ENCODE measurements at regions not wholly inside any gene's neighbourhood (a gene's known extent, or its start where the extent isn't known, plus 50 kb on each side); places are given as distances from the start of the nearest gene placed in this dataset.
"Not testable (repeated sequence)": the region's sequence is repeated elsewhere in the genome, so short reads cannot be mapped to it uniquely, and the experiment has no call there.

- Histone ChIP-seq H3K4me3 (no peak overlapping the region), H3K9me3 (peaks cover 0 to 20% (median 12%) of the 10 kb centered on the region in 12 donors), H3K4me1 (peaks cover 0 to 4% (median 0%) of the 10 kb centered on the region in 12 donors), H3K27me3 (peaks cover 0 to 14% (median 0%) of the 10 kb centered on the region in 9 donors), H3K27ac (no peak overlapping the region), H3K36me3 (no peaks in the 10 kb centered on the region)
- TF ChIP-seq POLR2A (IDR thresholded peaks at IDR 0.05), result no peak
- TF ChIP-seq CTCF (IDR thresholded peaks at IDR 0.05), result no peak
- intact Hi-C loops (cut with DNase I), result loop anchor here in 1 of 10 donors (10.0 kb wide), 1 partner anchor 831 kb away; no protein-coding TSS in a partner anchor
- ATAC-seq, result no peak
- 75 to 80% (median 79%) methylated on average over 16 of the region's 16 CpGs for WGBS, 4 donors
- DNase-seq, result no peak
Measured at GRCh38 chr6:169093770-169094551, 159.7 kb downstream of the THBS2 start.

- Histone ChIP-seq H3K36me3 (no peaks in the 10 kb centered on the region), H3K27me3 (peaks cover 0 to 10% (median 0%) of the 10 kb centered on the region in 9 donors), H3K4me1 (peaks cover 0 to 4% (median 0%) of the 10 kb centered on the region in 12 donors), H3K27ac (no peak overlapping the region), H3K9me3 (peaks cover 0 to 20% (median 12%) of the 10 kb centered on the region in 12 donors), H3K4me3 (no peak overlapping the region)
- no peak for TF ChIP-seq CTCF (IDR thresholded peaks at IDR 0.05)
- TF ChIP-seq POLR2A (IDR thresholded peaks at IDR 0.05), result no peak
- WGBS, 4 donors, result 65 to 73% (median 71%) methylated on average over 11 of the region's 11 CpGs
- no peak for DNase-seq
- ATAC-seq, result no peak
- intact Hi-C loops (cut with DNase I), result loop anchor here in 1 of 10 donors (10.0 kb wide), 1 partner anchor 832 kb away; no protein-coding TSS in a partner anchor
Measured at GRCh38 chr6:169093066-169093723, 160.5 kb downstream of the THBS2 start.

- H3K9me3 ChIP-seq, result peaks cover 0 to 20% (median 12%) of the 10 kb centered on the region in 12 donors
- ATAC-seq (no peak), DNase-seq (no peak)
- peaks cover 0 to 1% (median 0%) of the 10 kb centered on the region in 9 donors for H3K27me3 ChIP-seq
- WGBS, 4 donors, result 50 to 57% (median 54%) methylated on average over 3 of the region's 3 CpGs
- TF ChIP-seq POLR2A (IDR thresholded peaks at IDR 0.05) (no peak), CTCF (IDR thresholded peaks at IDR 0.05) (no peak)
- H3K27ac ChIP-seq, result no peak overlapping the region
- H3K36me3 ChIP-seq, result no peaks in the 10 kb centered on the region
- intact Hi-C loops (cut with DNase I), result loop anchor here in 1 of 10 donors (10.0 kb wide), 1 partner anchor 832 kb away; no protein-coding TSS in a partner anchor
- peaks cover 0 to under 1% (median 0%) of the 10 kb centered on the region in 12 donors for H3K4me1 ChIP-seq
- no peak overlapping the region for H3K4me3 ChIP-seq
Measured at GRCh38 chr6:169092375-169092774, 161.3 kb downstream of the THBS2 start.

- not testable (repeated sequence) for H3K27ac ChIP-seq, H3K27me3 ChIP-seq, H3K4me1 ChIP-seq, H3K4me3 ChIP-seq, DNase-seq, H3K36me3 ChIP-seq, ATAC-seq
- intact Hi-C loops (cut with DNase I), result loop anchor here in 1 of 10 donors (10.0 kb wide), 1 partner anchor 834 kb away; no protein-coding TSS in a partner anchor
- peaks cover 0 to 20% (median 12%) of the 10 kb centered on the region in 12 donors for H3K9me3 ChIP-seq
- WGBS, 4 donors, result 51 to 60% (median 55%) methylated on average over 2 of the region's 2 CpGs
Measured at GRCh38 chr6:169090514-169091127, 163.0 kb downstream of the THBS2 start.

Measured in heart left ventricle (tissue), 16 donors.